SK-N-SH (cell line): ENCODE measurements at regions not wholly inside any gene's neighbourhood (a gene's known extent, or its start where the extent isn't known, plus 50 kb on each side); places are given as distances from the start of the nearest gene placed in this dataset.

ENCODE experiments used
- EP300 ChIP-seq, 2 experiments: IDR thresholded peaks; 2 replicates each; pipeline versions ENCODE4 v1.4.0 to v1.6.1; 2012; ENCODE audit warnings: borderline replicate concordance in 1 of 2, low read depth in 1 of 2, low read length in 1 of 2
- EZH2phosphoT487 ChIP-seq: fragments of 200-600 bp; sonication (generic); IDR thresholded peaks from 2 replicates; pipeline ENCODE4 v1.6.1; 2017; ENCODE audit warnings: low read depth, mixed run types, mild to moderate bottlenecking, antibody characterized with exemption, moderate library complexity, borderline replicate concordance
- POLR2AphosphoS5 ChIP-seq: IDR thresholded peaks from 2 replicates; pipeline ENCODE4 v1.6.1; 2012; ENCODE audit warnings: low read depth, low read length
- RAD21 ChIP-seq: IDR thresholded peaks from 2 replicates; pipeline ENCODE4 v1.6.1; 2012; ENCODE audit warnings: mild to moderate bottlenecking, low read length
- RFX5 ChIP-seq: IDR thresholded peaks from 2 replicates; pipeline ENCODE4 v1.6.1; 2012; ENCODE audit warnings: mild to moderate bottlenecking, improper control_type of control experiment, low read length
- SMC3 ChIP-seq: IDR thresholded peaks from 2 replicates; pipeline ENCODE4 v1.6.1; 2012; ENCODE audit warnings: low read depth, low read length, improper control_type of control experiment
- TAF1 ChIP-seq: IDR thresholded peaks from 2 replicates; pipeline ENCODE4 v1.6.1; 2012; ENCODE audit warnings: low read depth, mild to moderate bottlenecking, low read length, moderate library complexity, borderline replicate concordance
- YY1 ChIP-seq: IDR thresholded peaks from 2 replicates; pipeline ENCODE4 v1.4.0; 2012; ENCODE audit warnings: low read depth, mild to moderate bottlenecking
- TF ChIP-seq, protein P1 (sequence below): fragments of 200-600 bp; sonication (generic); IDR thresholded peaks from 2 replicates; pipeline ENCODE4 v1.6.1; 2017; ENCODE audit warnings: antibody characterized with exemption, mild to moderate bottlenecking, moderate library complexity
- TF ChIP-seq, protein P2 (sequence below): fragments of 150-350 bp; IDR thresholded peaks from 2 replicates; pipeline ENCODE4 v1.6.1; 2017; ENCODE audit warnings: antibody characterized with exemption, low read length, low read depth, borderline replicate concordance

DNA sequence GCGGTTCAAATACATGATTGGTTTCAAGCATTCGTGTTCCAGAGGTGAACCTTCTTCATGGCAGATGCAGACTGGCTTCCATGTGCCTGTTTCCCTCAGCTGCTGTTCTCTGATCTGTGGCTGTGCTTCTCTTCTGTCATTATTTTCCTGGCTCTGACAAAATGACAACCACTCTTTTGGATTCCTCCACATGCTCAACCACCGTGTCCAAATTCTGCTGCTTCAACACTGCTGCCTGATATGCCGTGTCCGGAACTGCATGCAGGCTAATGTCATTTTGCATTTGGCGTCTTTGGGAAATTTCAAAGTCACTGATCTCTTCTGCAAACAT, 368.7 kb upstream of the ZNF608 start:
- TF ChIP-seq SMC3 (no peak), EZH2phosphoT487 (no peak), RAD21 (no peak), RFX5 (no peak), TAF1 (no peak), POLR2AphosphoS5 (no peak), EP300 (IDR thresholded peaks at IDR 0.05; ENCODE audit: borderline replicate concordance in 1 of 2, low read depth in 1 of 2, low read length in 1 of 2) (no peak), YY1 (no peak)
- TF ChIP-seq, protein P1, sequence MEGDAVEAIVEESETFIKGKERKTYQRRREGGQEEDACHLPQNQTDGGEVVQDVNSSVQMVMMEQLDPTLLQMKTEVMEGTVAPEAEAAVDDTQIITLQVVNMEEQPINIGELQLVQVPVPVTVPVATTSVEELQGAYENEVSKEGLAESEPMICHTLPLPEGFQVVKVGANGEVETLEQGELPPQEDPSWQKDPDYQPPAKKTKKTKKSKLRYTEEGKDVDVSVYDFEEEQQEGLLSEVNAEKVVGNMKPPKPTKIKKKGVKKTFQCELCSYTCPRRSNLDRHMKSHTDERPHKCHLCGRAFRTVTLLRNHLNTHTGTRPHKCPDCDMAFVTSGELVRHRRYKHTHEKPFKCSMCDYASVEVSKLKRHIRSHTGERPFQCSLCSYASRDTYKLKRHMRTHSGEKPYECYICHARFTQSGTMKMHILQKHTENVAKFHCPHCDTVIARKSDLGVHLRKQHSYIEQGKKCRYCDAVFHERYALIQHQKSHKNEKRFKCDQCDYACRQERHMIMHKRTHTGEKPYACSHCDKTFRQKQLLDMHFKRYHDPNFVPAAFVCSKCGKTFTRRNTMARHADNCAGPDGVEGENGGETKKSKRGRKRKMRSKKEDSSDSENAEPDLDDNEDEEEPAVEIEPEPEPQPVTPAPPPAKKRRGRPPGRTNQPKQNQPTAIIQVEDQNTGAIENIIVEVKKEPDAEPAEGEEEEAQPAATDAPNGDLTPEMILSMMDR, result no peak
- TF ChIP-seq, protein P2, sequence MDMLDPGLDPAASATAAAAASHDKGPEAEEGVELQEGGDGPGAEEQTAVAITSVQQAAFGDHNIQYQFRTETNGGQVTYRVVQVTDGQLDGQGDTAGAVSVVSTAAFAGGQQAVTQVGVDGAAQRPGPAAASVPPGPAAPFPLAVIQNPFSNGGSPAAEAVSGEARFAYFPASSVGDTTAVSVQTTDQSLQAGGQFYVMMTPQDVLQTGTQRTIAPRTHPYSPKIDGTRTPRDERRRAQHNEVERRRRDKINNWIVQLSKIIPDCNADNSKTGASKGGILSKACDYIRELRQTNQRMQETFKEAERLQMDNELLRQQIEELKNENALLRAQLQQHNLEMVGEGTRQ, result no peak
